ENCODE measurements at regions not wholly inside any gene's neighbourhood (a gene's known extent, or its start where the extent isn't known, plus 50 kb on each side); places are given as distances from the start of the nearest gene placed in this dataset.
"Not testable (repeated sequence)": the region's sequence is repeated elsewhere in the genome, so short reads cannot be mapped to it uniquely, and the experiment has no call there.

GRCh38 chr9:22227986-22228385, 218.6 kb upstream of the DMRTA1 start:
- TF ChIP-seq CTCF (IDR thresholded peaks at IDR 0.05; ENCODE audit: borderline replicate concordance) = no peak
- Histone ChIP-seq H3K4me1 (no peaks in the 10 kb centered on the region), H3K4me3 (no peak overlapping the region), H3K36me3 (no peaks in the 10 kb centered on the region), H3K27ac (replicated peaks) (no peak overlapping the region), H3K9me3 (replicated peaks) (peaks cover 35% of the 10 kb centered on the region), H3K27me3 (ENCODE audit: low read depth) (no peaks in the 10 kb centered on the region)
- no peak for DNase-seq
- intact Hi-C loops (cut with micrococcal nuclease) = no loop called here

DNA sequence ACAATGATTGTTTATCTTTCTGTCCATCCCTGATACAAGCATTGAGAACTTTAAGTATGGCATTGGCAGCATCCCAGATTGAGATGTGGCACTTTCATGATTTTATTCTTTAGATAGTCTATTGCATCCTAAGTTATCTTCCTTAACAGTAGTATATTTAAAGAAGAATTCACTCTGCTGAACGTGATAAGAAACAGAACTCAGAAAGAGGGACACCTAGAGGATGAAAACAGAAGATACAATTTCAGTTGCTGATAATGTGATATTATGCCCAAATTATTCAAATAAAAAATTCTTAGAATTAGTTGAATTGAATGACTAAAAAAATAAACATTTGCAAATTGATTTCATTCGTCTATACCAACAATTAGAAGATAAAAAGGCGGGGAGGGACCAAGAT, 218.1 kb upstream of the DMRTA1 start:
- Histone ChIP-seq H3K27ac (replicated peaks) (no peak overlapping the region), H3K4me3 (no peak overlapping the region), H3K4me1 (no peaks in the 10 kb centered on the region), H3K36me3 (no peaks in the 10 kb centered on the region), H3K9me3 (replicated peaks) (peaks cover 35% of the 10 kb centered on the region), H3K27me3 (ENCODE audit: low read depth) (no peaks in the 10 kb centered on the region)
- intact Hi-C loops (cut with micrococcal nuclease) = no loop called here
- peak; percentile 29 for TF ChIP-seq CTCF (IDR thresholded peaks at IDR 0.05; ENCODE audit: borderline replicate concordance)
- no peak for DNase-seq

- H3K9me3 ChIP-seq (replicated peaks) = peaks cover 32% of the 10 kb centered on the region
- H3K36me3 ChIP-seq = no peaks in the 10 kb centered on the region
- intact Hi-C loops (cut with micrococcal nuclease) = no loop called here
- no peaks in the 10 kb centered on the region for H3K27me3 ChIP-seq (ENCODE audit: low read depth)
- TF ChIP-seq CTCF (IDR thresholded peaks at IDR 0.05; ENCODE audit: borderline replicate concordance) = no peak
- H3K27ac ChIP-seq (replicated peaks) = no peak overlapping the region
- H3K4me1 ChIP-seq = no peaks in the 10 kb centered on the region
- H3K4me3 ChIP-seq = no peak overlapping the region
- no peak for DNase-seq
Measured at GRCh38 chr9:22229069-22229468, 217.6 kb upstream of the DMRTA1 start.

GRCh38 chr9:22231309-22231708, 215.3 kb upstream of the DMRTA1 start:
- DNase-seq; H3K36me3 ChIP-seq; H3K27me3 ChIP-seq (ENCODE audit: low read depth); H3K4me3 ChIP-seq; intact Hi-C loops (cut with micrococcal nuclease); H3K27ac ChIP-seq (replicated peaks); H3K4me1 ChIP-seq: not testable (repeated sequence)
- H3K9me3 ChIP-seq (replicated peaks) = peaks cover 26% of the 10 kb centered on the region

- intact Hi-C loops (cut with micrococcal nuclease) = no loop called here
- TF ChIP-seq CTCF (IDR thresholded peaks at IDR 0.05; ENCODE audit: borderline replicate concordance) = no peak
- H3K36me3 ChIP-seq = no peaks in the 10 kb centered on the region
Measured at GRCh38 chr9:22232971-22233370, 213.7 kb upstream of the DMRTA1 start.

GRCh38 chr9:22237497-22238363, 208.9 kb upstream of the DMRTA1 start:
- no peak for DNase-seq
- no peak for TF ChIP-seq CTCF (IDR thresholded peaks at IDR 0.05; ENCODE audit: borderline replicate concordance)
- Histone ChIP-seq H3K4me1 (no peaks in the 10 kb centered on the region), H3K36me3 (no peaks in the 10 kb centered on the region), H3K4me3 (no peak overlapping the region), H3K9me3 (replicated peaks) (no peaks in the 10 kb centered on the region), H3K27ac (replicated peaks) (no peak overlapping the region), H3K27me3 (ENCODE audit: low read depth) (no peaks in the 10 kb centered on the region)
- intact Hi-C loops (cut with micrococcal nuclease) = loop anchor here (5.0 kb wide), 1 partner anchor 425 kb away; no protein-coding TSS in a partner anchor

More at GRCh38 chr9:22232971-22233370, 213.7 kb upstream of the DMRTA1 start:
- H3K4me1 ChIP-seq = no peaks in the 10 kb centered on the region
- H3K27me3 ChIP-seq (ENCODE audit: low read depth) = no peaks in the 10 kb centered on the region
- DNase-seq = no peak
- H3K9me3 ChIP-seq (replicated peaks) = peaks cover 20% of the 10 kb centered on the region
- no peak overlapping the region for H3K4me3 ChIP-seq
- no peak overlapping the region for H3K27ac ChIP-seq (replicated peaks)

All from left ventricle myocardium inferior (tissue), 1 donor.